ENCODE measurements at regions not wholly inside any gene's neighbourhood (a gene's known extent, or its start where the extent isn't known, plus 50 kb on each side); places are given as distances from the start of the nearest gene placed in this dataset.

DNA sequence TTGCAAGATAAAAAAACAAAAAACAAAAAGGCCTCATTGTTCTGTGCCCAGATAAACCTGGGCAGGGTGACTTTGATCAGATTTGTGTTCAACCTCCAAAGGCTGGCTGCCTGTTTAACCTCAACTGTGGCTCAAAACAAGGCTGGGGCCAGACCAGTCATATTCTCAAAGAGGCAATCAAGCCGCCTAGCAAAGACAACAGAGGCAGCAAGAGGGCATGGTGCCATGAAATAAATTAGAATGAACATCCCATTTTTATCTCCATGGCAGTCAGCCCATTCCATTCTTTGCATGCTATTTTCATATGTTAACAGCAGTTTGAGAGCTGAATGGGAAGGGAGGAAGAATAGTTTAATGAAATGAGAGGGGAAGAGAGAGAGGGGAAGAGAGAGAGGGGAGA lies 1150.3 kb downstream of the TYW1 start:
- Histone ChIP-seq H2AFZ (ENCODE audit: low read length) (no peak overlapping the region), H3K4me2 (ENCODE audit: low read depth, low read length, poor library complexity, severe bottlenecking) (no peak overlapping the region), H3K36me3 (ENCODE audit: insufficient read depth, low read length) (no peaks in the 10 kb centered on the region), H3K27me3 (ENCODE audit: insufficient read depth, low read length, poor library complexity, severe bottlenecking) (no peaks in the 10 kb centered on the region), H3K4me1 (ENCODE audit: insufficient read depth, low read length, poor library complexity, severe bottlenecking) (no peaks in the 10 kb centered on the region), H3F3A (ENCODE audit: low read depth) (no peaks in the 10 kb centered on the region), H4K20me1 (ENCODE audit: insufficient read depth, low read length, poor library complexity, severe bottlenecking) (no peaks in the 10 kb centered on the region), H3K9me3 (ENCODE audit: insufficient read depth, low read depth, low read length) (peaks cover 7% of the 10 kb centered on the region; the same call in 1 of the 2 replicates), H3K9me2 (replicated peaks; ENCODE audit: low read depth, low read length) (no peaks in the 10 kb centered on the region), H3K9ac (ENCODE audit: low read depth, low read length, poor library complexity, severe bottlenecking) (no peak overlapping the region), H3K4me3 (ENCODE audit: low read length, poor library complexity, severe bottlenecking) (no peak overlapping the region), H3K79me2 (ENCODE audit: insufficient read depth, low read length) (no peaks in the 10 kb centered on the region)
- TF ChIP-seq, protein P1, sequence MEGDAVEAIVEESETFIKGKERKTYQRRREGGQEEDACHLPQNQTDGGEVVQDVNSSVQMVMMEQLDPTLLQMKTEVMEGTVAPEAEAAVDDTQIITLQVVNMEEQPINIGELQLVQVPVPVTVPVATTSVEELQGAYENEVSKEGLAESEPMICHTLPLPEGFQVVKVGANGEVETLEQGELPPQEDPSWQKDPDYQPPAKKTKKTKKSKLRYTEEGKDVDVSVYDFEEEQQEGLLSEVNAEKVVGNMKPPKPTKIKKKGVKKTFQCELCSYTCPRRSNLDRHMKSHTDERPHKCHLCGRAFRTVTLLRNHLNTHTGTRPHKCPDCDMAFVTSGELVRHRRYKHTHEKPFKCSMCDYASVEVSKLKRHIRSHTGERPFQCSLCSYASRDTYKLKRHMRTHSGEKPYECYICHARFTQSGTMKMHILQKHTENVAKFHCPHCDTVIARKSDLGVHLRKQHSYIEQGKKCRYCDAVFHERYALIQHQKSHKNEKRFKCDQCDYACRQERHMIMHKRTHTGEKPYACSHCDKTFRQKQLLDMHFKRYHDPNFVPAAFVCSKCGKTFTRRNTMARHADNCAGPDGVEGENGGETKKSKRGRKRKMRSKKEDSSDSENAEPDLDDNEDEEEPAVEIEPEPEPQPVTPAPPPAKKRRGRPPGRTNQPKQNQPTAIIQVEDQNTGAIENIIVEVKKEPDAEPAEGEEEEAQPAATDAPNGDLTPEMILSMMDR (conservative IDR thresholded peaks at IDR 0.05; ENCODE audit: low read length) = no peak
- TF ChIP-seq EZH2phosphoT487 (IDR thresholded peaks at IDR 0.05; ENCODE audit: borderline replicate concordance) = no peak

DNA sequence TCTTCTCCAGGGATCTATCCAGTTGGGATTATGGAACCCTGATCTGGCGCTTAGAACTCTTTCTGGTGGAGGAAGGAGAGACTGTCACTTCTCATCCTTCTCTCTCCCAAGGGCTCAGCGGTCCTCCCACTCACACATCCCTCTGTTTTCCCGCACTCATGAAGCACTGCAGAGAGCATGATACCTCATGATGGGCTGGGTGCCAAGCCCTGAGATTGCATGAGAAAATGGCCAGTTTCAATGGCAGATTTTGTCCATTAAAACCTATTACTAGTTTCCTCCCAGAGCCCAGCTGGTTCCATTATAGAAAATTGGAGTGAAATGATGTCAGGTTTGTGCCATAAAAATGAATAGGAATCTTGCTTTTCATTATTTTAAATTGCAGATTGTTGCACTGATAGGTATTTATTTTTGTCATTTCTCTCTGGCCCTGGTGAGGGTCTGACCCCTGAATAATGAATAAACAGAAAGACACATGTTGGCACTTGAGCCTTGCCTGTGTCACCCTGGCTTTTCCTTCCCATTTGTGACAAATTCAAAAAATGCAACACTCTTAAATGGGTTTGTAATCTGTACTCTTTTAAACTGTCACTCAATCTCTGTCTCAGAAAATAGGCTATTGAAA lies 1151.1 kb downstream of the TYW1 start:
- H3F3A ChIP-seq (ENCODE audit: low read depth) = no peaks in the 10 kb centered on the region
- H3K4me2 ChIP-seq (ENCODE audit: low read depth, low read length, poor library complexity, severe bottlenecking) = no peak overlapping the region
- H3K9me2 ChIP-seq (replicated peaks; ENCODE audit: low read depth, low read length) = no peaks in the 10 kb centered on the region
- no peaks in the 10 kb centered on the region for H3K36me3 ChIP-seq (ENCODE audit: insufficient read depth, low read length)
- no peaks in the 10 kb centered on the region for H3K79me2 ChIP-seq (ENCODE audit: insufficient read depth, low read length)
- no peak overlapping the region for H3K4me3 ChIP-seq (ENCODE audit: low read length, poor library complexity, severe bottlenecking)
- TF ChIP-seq EZH2phosphoT487 (IDR thresholded peaks at IDR 0.05; ENCODE audit: borderline replicate concordance) = no peak
- TF ChIP-seq, protein P1 (conservative IDR thresholded peaks at IDR 0.05; ENCODE audit: low read length) = no peak
- H3K27me3 ChIP-seq (ENCODE audit: insufficient read depth, low read length, poor library complexity, severe bottlenecking) = no peaks in the 10 kb centered on the region
- peaks cover 6% of the 10 kb centered on the region; the same call in 1 of the 2 replicates for H3K9me3 ChIP-seq (ENCODE audit: insufficient read depth, low read depth, low read length)
- H3K4me1 ChIP-seq (ENCODE audit: insufficient read depth, low read length, poor library complexity, severe bottlenecking) = no peaks in the 10 kb centered on the region
- no peaks in the 10 kb centered on the region for H4K20me1 ChIP-seq (ENCODE audit: insufficient read depth, low read length, poor library complexity, severe bottlenecking)
- H2AFZ ChIP-seq (ENCODE audit: low read length) = no peak overlapping the region
- H3K9ac ChIP-seq (ENCODE audit: low read depth, low read length, poor library complexity, severe bottlenecking) = no peak overlapping the region

DNA sequence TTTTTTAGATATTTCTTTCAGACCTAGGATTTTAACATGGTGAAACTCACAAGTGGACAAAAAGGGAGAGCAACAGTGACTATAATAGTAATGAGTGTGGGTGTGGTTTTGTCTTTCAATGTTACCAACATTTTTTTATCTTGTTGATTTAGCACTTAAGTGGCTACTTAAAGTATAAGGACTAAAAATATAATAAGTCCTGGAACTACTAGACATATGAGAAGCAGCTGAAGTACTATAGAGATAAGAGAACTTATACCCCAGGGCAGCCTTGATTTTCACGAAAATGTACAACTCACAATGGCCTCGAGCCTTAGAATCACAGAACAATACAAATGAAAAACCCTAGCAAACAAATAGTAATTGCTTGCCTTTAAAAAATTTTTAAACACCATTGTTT lies 1151.8 kb downstream of the TYW1 start:
- H3F3A ChIP-seq (ENCODE audit: low read depth) = no peaks in the 10 kb centered on the region
- H3K4me1 ChIP-seq (ENCODE audit: insufficient read depth, low read length, poor library complexity, severe bottlenecking) = no peaks in the 10 kb centered on the region
- TF ChIP-seq, protein P1 (conservative IDR thresholded peaks at IDR 0.05; ENCODE audit: low read length) = no peak
- TF ChIP-seq EZH2phosphoT487 (IDR thresholded peaks at IDR 0.05; ENCODE audit: borderline replicate concordance) = no peak
- H3K36me3 ChIP-seq (ENCODE audit: insufficient read depth, low read length) = no peaks in the 10 kb centered on the region
- no peak overlapping the region for H3K4me2 ChIP-seq (ENCODE audit: low read depth, low read length, poor library complexity, severe bottlenecking)
- H4K20me1 ChIP-seq (ENCODE audit: insufficient read depth, low read length, poor library complexity, severe bottlenecking) = no peaks in the 10 kb centered on the region
- H3K79me2 ChIP-seq (ENCODE audit: insufficient read depth, low read length) = no peaks in the 10 kb centered on the region
- no peaks in the 10 kb centered on the region for H3K27me3 ChIP-seq (ENCODE audit: insufficient read depth, low read length, poor library complexity, severe bottlenecking)
- H3K9me3 ChIP-seq (ENCODE audit: insufficient read depth, low read depth, low read length) = peaks cover 6% of the 10 kb centered on the region; the same call in 1 of the 2 replicates
- H3K9ac ChIP-seq (ENCODE audit: low read depth, low read length, poor library complexity, severe bottlenecking) = no peak overlapping the region
- no peak overlapping the region for H2AFZ ChIP-seq (ENCODE audit: low read length)
- H3K4me3 ChIP-seq (ENCODE audit: low read length, poor library complexity, severe bottlenecking) = no peak overlapping the region
- H3K9me2 ChIP-seq (replicated peaks; ENCODE audit: low read depth, low read length) = no peaks in the 10 kb centered on the region
